ENCODE measurements at regions not wholly inside any gene's neighbourhood (a gene's known extent, or its start where the extent isn't known, plus 50 kb on each side); places are given as distances from the start of the nearest gene placed in this dataset.

DNA sequence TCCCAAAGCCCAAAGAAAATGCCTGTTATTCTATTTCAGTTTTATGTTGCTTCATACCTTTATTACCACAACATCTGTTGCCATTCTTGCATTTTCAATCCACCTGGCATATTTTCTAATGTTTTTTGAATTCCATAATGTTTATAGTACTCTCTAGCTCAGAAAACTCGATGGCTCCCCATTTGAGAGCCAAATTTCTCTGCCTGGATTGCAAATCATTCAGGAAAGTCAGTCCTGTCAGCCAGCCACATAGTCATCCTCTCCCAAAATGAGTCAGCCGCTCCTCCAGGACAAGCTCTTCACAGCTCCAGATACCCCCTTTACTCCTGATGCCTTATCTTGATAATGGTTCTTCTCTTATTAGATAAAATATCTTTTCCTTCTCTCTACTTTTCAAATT lies 78.2 kb upstream of the ADCY2 start:
- Mint-ChIP-seq H3K4me1 (no peaks in the 10 kb centered on the region), H3K36me3 (no peaks in the 10 kb centered on the region), H3K9me3 (peaks cover 13 to 15% of the 10 kb centered on the region in 2 donors), H3K27me3 (ENCODE audit: low read depth in 2 of 2) (no peaks in the 10 kb centered on the region), H3K27ac (no peak overlapping the region), H3K4me3 (no peak overlapping the region)
- TF ChIP-seq, protein P1, sequence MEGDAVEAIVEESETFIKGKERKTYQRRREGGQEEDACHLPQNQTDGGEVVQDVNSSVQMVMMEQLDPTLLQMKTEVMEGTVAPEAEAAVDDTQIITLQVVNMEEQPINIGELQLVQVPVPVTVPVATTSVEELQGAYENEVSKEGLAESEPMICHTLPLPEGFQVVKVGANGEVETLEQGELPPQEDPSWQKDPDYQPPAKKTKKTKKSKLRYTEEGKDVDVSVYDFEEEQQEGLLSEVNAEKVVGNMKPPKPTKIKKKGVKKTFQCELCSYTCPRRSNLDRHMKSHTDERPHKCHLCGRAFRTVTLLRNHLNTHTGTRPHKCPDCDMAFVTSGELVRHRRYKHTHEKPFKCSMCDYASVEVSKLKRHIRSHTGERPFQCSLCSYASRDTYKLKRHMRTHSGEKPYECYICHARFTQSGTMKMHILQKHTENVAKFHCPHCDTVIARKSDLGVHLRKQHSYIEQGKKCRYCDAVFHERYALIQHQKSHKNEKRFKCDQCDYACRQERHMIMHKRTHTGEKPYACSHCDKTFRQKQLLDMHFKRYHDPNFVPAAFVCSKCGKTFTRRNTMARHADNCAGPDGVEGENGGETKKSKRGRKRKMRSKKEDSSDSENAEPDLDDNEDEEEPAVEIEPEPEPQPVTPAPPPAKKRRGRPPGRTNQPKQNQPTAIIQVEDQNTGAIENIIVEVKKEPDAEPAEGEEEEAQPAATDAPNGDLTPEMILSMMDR (IDR thresholded peaks at IDR 0.05): no peak
- Histone ChIP-seq H3K4me3 (ENCODE audit: low read length) (no peak overlapping the region), H3K4me1 (ENCODE audit: control insufficient read depth, insufficient read depth, low read length) (no peaks in the 10 kb centered on the region), H3K9me3 (ENCODE audit: control insufficient read depth, insufficient read depth, low read length) (peaks cover 2% of the 10 kb centered on the region), H3K27ac (ENCODE audit: low read length) (no peak overlapping the region), H3K36me3 (ENCODE audit: control insufficient read depth, insufficient read depth, low read length) (no peaks in the 10 kb centered on the region), H3K27me3 (ENCODE audit: control insufficient read depth, insufficient read depth, low read length) (no peaks in the 10 kb centered on the region)
- intact Hi-C loops (cut with micrococcal nuclease): no loop called here
- DNase-seq (no peak), ATAC-seq (no peak)
- WGBS (ENCODE audit: insufficient coverage): 48% methylated on average over 2 of the region's 2 CpGs

DNA sequence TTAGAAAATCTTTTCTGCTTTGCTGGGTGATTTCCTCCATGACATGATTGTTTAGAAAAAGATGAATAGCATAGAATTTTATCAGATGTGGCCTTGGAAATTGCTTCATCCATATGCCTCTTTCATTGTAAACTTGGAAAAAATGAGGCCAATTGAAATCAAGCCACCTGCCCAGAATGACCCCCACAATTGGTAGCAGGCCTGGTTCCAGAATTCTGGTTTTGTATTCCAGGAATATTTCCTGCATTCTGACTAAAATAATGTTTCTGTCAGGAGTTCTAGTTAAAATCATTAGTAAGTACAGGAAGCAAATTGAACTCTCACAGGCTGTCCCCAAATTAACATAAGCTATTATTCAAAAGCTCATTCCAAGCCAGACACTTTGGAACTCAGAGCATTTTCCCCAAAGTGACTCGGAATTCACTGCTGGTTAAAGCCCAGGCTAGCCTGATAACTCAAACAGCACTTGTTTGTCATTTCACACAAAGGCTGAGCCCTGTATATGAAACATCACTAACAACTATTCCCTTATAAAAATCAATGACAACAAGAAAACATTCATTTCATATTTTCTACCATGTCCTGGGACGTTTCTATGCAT lies 75.1 kb upstream of the ADCY2 start:
- Mint-ChIP-seq H3K27me3 (ENCODE audit: low read depth in 2 of 2) (no peaks in the 10 kb centered on the region), H3K27ac (no peak overlapping the region), H3K36me3 (no peaks in the 10 kb centered on the region), H3K9me3 (peaks cover 6 to 9% of the 10 kb centered on the region in 2 donors), H3K4me1 (no peaks in the 10 kb centered on the region), H3K4me3 (no peak overlapping the region)
- DNase-seq: no peak
- intact Hi-C loops (cut with micrococcal nuclease): no loop called here
- H3K4me1 ChIP-seq (ENCODE audit: control insufficient read depth, insufficient read depth, low read length): no peaks in the 10 kb centered on the region
- no peaks in the 10 kb centered on the region for H3K27me3 ChIP-seq (ENCODE audit: control insufficient read depth, insufficient read depth, low read length)
- no peaks in the 10 kb centered on the region for H3K9me3 ChIP-seq (ENCODE audit: control insufficient read depth, insufficient read depth, low read length)
- no peak overlapping the region for H3K27ac ChIP-seq (ENCODE audit: low read length)
- H3K36me3 ChIP-seq (ENCODE audit: control insufficient read depth, insufficient read depth, low read length): no peaks in the 10 kb centered on the region
- WGBS (ENCODE audit: insufficient coverage): 60% methylated on average over 2 of the region's 2 CpGs
- no peak overlapping the region for H3K4me3 ChIP-seq (ENCODE audit: low read length)
- TF ChIP-seq, protein P1 (IDR thresholded peaks at IDR 0.05): no peak
- no peak for ATAC-seq

DNA sequence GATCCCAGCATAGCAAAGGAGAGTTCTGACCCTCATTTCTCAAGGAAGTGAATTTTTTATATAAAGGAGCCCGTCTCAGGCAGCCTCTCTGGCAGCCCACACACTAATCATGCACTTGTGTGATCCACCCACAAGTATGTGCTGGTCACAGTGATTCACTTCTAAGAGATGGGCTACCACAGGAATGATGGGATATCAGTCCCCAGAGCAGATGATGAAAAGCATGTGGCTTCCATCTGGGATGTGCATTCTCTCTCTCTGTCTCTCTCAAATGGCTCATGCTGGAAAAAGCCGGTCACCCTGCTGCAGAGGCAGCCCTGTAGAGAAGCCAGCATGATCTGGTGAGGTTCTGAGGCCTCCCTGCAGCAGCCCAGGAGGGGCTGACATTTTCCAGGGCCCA lies 74.2 kb upstream of the ADCY2 start:
- Mint-ChIP-seq H3K9me3 (peaks cover 5 to 6% of the 10 kb centered on the region in 2 donors), H3K36me3 (no peaks in the 10 kb centered on the region), H3K27me3 (ENCODE audit: low read depth in 2 of 2) (no peaks in the 10 kb centered on the region), H3K27ac (no peak overlapping the region), H3K4me3 (no peak overlapping the region), H3K4me1 (no peaks in the 10 kb centered on the region)
- WGBS (ENCODE audit: insufficient coverage): 79% methylated on average over 2 of the region's 2 CpGs
- DNase-seq: no peak
- Histone ChIP-seq H3K27me3 (ENCODE audit: control insufficient read depth, insufficient read depth, low read length) (no peaks in the 10 kb centered on the region), H3K36me3 (ENCODE audit: control insufficient read depth, insufficient read depth, low read length) (no peaks in the 10 kb centered on the region), H3K4me1 (ENCODE audit: control insufficient read depth, insufficient read depth, low read length) (no peaks in the 10 kb centered on the region), H3K4me3 (ENCODE audit: low read length) (no peak overlapping the region), H3K9me3 (ENCODE audit: control insufficient read depth, insufficient read depth, low read length) (no peaks in the 10 kb centered on the region), H3K27ac (ENCODE audit: low read length) (no peak overlapping the region)
- TF ChIP-seq, protein P1 (IDR thresholded peaks at IDR 0.05): no peak
- intact Hi-C loops (cut with micrococcal nuclease): no loop called here
- no peak for ATAC-seq

DNA sequence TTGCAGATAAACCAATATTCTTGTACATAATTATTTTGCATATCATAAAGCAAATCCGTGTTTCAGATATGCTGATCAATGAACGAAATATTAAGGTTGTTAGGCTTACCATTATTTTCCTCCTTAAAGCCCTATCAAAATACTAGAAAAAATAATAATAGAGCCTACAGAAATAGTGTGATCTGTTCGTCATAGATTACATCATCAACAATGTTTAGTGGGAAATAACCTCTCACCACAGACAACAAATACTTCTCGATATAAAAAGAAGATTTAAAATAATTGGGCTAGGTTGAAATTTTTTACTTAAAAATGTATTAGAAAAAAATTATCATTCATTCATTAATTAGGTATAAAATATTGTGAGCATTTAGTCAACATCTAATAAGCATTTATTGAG lies 71.0 kb upstream of the ADCY2 start:
- no peaks in the 10 kb centered on the region for H3K36me3 Mint-ChIP-seq
- Histone ChIP-seq H3K4me3 (ENCODE audit: low read length) (no peak overlapping the region), H3K36me3 (ENCODE audit: control insufficient read depth, insufficient read depth, low read length) (no peaks in the 10 kb centered on the region), H3K9me3 (ENCODE audit: control insufficient read depth, insufficient read depth, low read length) (no peaks in the 10 kb centered on the region), H3K4me1 (ENCODE audit: control insufficient read depth, insufficient read depth, low read length) (no peaks in the 10 kb centered on the region), H3K27ac (ENCODE audit: low read length) (no peak overlapping the region), H3K27me3 (ENCODE audit: control insufficient read depth, insufficient read depth, low read length) (no peaks in the 10 kb centered on the region)
- H3K27me3 Mint-ChIP-seq (ENCODE audit: low read depth in 2 of 2): no peaks in the 10 kb centered on the region
- no peak overlapping the region for H3K27ac Mint-ChIP-seq
- intact Hi-C loops (cut with micrococcal nuclease): no loop called here
- no peak for DNase-seq
- TF ChIP-seq, protein P1 (IDR thresholded peaks at IDR 0.05): no peak
- 60% methylated on average over 1 of the region's 4 CpGs for WGBS (ENCODE audit: insufficient coverage)
- H3K9me3 Mint-ChIP-seq: peaks cover 3 to 4% of the 10 kb centered on the region in 2 donors
- no peak overlapping the region for H3K4me3 Mint-ChIP-seq
- H3K4me1 Mint-ChIP-seq: no peaks in the 10 kb centered on the region
- no peak for ATAC-seq
